ENCODE measurements at regions not wholly inside any gene's neighbourhood (a gene's known extent, or its start where the extent isn't known, plus 50 kb on each side); places are given as distances from the start of the nearest gene placed in this dataset.

GRCh38 chr6:227812-228338 is 64.4 kb upstream of the DUSP22 start:
- Histone ChIP-seq H3K36me3 (ENCODE audit: insufficient read depth, low read length) (no peaks in the 10 kb centered on the region), H3K4me2 (ENCODE audit: low read length) (no peak overlapping the region), H3K9me3 (ENCODE audit: low read length) (no peaks in the 10 kb centered on the region), H2AFZ (ENCODE audit: low read depth, low read length) (no peak overlapping the region), H3K4me3 (ENCODE audit: low read length) (no peak overlapping the region), H4K20me1 (ENCODE audit: insufficient read depth) (no peaks in the 10 kb centered on the region), H3K9me2 (ENCODE audit: insufficient read depth, low read length) (no peaks in the 10 kb centered on the region), H3K79me2 (replicated peaks; ENCODE audit: insufficient read depth, low read length) (no peaks in the 10 kb centered on the region), H3K27ac (ENCODE audit: low read length) (no peak overlapping the region), H3F3A (ENCODE audit: insufficient read depth, low read length, poor library complexity, severe bottlenecking) (no peaks in the 10 kb centered on the region), H3K9ac (ENCODE audit: low read length) (no peak overlapping the region), H3K27me3 (ENCODE audit: insufficient read depth, low read depth, low read length) (no peaks in the 10 kb centered on the region)
- TF ChIP-seq SMC3 (conservative IDR thresholded peaks at IDR 0.05; ENCODE audit: poor library complexity): no peak
- no peak for TF ChIP-seq RAD21 (conservative IDR thresholded peaks at IDR 0.05)
- TF ChIP-seq MXI1 (conservative IDR thresholded peaks at IDR 0.05; ENCODE audit: poor library complexity, severe bottlenecking): no peak
- no peak for TF ChIP-seq CTCF (IDR thresholded peaks at IDR 0.05; ENCODE audit: poor library complexity, severe bottlenecking)
- no peak for TF ChIP-seq POLR2AphosphoS5 (IDR thresholded peaks at IDR 0.05)
- TF ChIP-seq EZH2 (IDR thresholded peaks at IDR 0.05; ENCODE audit: borderline replicate concordance, insufficient read depth, low read length, poor library complexity, severe bottlenecking): no peak
- TF ChIP-seq EP300 (conservative IDR thresholded peaks at IDR 0.05; ENCODE audit: poor library complexity, severe bottlenecking): no peak
- no peak for TF ChIP-seq TAF1 (IDR thresholded peaks at IDR 0.05; ENCODE audit: low read depth)
- TF ChIP-seq REST (IDR thresholded peaks at IDR 0.05; ENCODE audit: borderline replicate concordance): no peak

- H3K9me2 ChIP-seq (ENCODE audit: insufficient read depth, low read length): no peaks in the 10 kb centered on the region
- H3K36me3 ChIP-seq (ENCODE audit: insufficient read depth, low read length): no peaks in the 10 kb centered on the region
- H3K27me3 ChIP-seq (ENCODE audit: insufficient read depth, low read depth, low read length): no peaks in the 10 kb centered on the region
- no peaks in the 10 kb centered on the region for H4K20me1 ChIP-seq (ENCODE audit: insufficient read depth)
- H3K79me2 ChIP-seq (replicated peaks; ENCODE audit: insufficient read depth, low read length): no peaks in the 10 kb centered on the region
- no peaks in the 10 kb centered on the region for H3K9me3 ChIP-seq (ENCODE audit: low read length)
- H2AFZ ChIP-seq (ENCODE audit: low read depth, low read length): no peak overlapping the region
- H3K4me2 ChIP-seq (ENCODE audit: low read length): no peak overlapping the region
- H3K27ac ChIP-seq (ENCODE audit: low read length): no peak overlapping the region
- TF ChIP-seq TAF1 (IDR thresholded peaks at IDR 0.05; ENCODE audit: low read depth): no peak
- TF ChIP-seq EP300 (conservative IDR thresholded peaks at IDR 0.05; ENCODE audit: poor library complexity, severe bottlenecking): no peak
- H3F3A ChIP-seq (ENCODE audit: insufficient read depth, low read length, poor library complexity, severe bottlenecking): no peaks in the 10 kb centered on the region
- no peak overlapping the region for H3K4me3 ChIP-seq (ENCODE audit: low read length)
- H3K9ac ChIP-seq (ENCODE audit: low read length): no peak overlapping the region
These were observed 63.2 kb upstream of the DUSP22 start for GRCh38 chr6:228881-229651.

Measured in neural cell (in vitro differentiated cells).